Activated naive CD8-positive, alpha-beta T cell (primary cell): ENCODE measurements at regions not wholly inside any gene's neighbourhood (a gene's known extent, or its start where the extent isn't known, plus 50 kb on each side); places are given as distances from the start of the nearest gene placed in this dataset.

Source experiments
- H3K27ac Mint-ChIP-seq: one replicate; pipeline ENCODE4 v1.8.0; 2021; ENCODE audit warnings: mixed read lengths
- H3K27me3 Mint-ChIP-seq: one replicate; pipeline ENCODE4 v1.8.0; 2021; ENCODE audit warnings: mixed read lengths
- H3K36me3 Mint-ChIP-seq: one replicate; pipeline ENCODE4 v1.8.0; 2021; ENCODE audit warnings: mixed read lengths
- H3K4me1 Mint-ChIP-seq: one replicate; pipeline ENCODE4 v1.8.0; 2021; ENCODE audit warnings: low read depth, mixed read lengths
- H3K4me3 Mint-ChIP-seq: one replicate; pipeline ENCODE4 v1.8.0; 2021; ENCODE audit warnings: mild to moderate bottlenecking, mixed read lengths
- H3K9me3 Mint-ChIP-seq: one replicate; pipeline ENCODE4 v1.8.0; 2021; ENCODE audit warnings: low read depth, mixed read lengths

GRCh38 chr1:112805155-112805853, 90.2 kb upstream of the PPM1J start:
- no peak overlapping the region for H3K27ac Mint-ChIP-seq
- H3K9me3 Mint-ChIP-seq: no peaks in the 10 kb centered on the region
- no peaks in the 10 kb centered on the region for H3K27me3 Mint-ChIP-seq
- no peak overlapping the region for H3K4me3 Mint-ChIP-seq
- H3K36me3 Mint-ChIP-seq: no peaks in the 10 kb centered on the region
- H3K4me1 Mint-ChIP-seq: no peaks in the 10 kb centered on the region

GRCh38 chr1:112803906-112804762, 89.0 kb upstream of the PPM1J start:
- H3K4me1 Mint-ChIP-seq: no peaks in the 10 kb centered on the region
- no peaks in the 10 kb centered on the region for H3K36me3 Mint-ChIP-seq
- H3K27ac Mint-ChIP-seq: no peak overlapping the region
- H3K4me3 Mint-ChIP-seq: no peak overlapping the region
- no peaks in the 10 kb centered on the region for H3K9me3 Mint-ChIP-seq
- H3K27me3 Mint-ChIP-seq: no peaks in the 10 kb centered on the region

GRCh38 chr1:112800289-112800688, 85.2 kb upstream of the PPM1J start:
- Mint-ChIP-seq H3K36me3 (no peaks in the 10 kb centered on the region), H3K27me3 (no peaks in the 10 kb centered on the region), H3K4me1 (no peaks in the 10 kb centered on the region), H3K4me3 (no peak overlapping the region), H3K27ac (no peak overlapping the region), H3K9me3 (no peaks in the 10 kb centered on the region)

- H3K27me3 Mint-ChIP-seq: no peaks in the 10 kb centered on the region
- H3K4me3 Mint-ChIP-seq: no peak overlapping the region
- no peaks in the 10 kb centered on the region for H3K36me3 Mint-ChIP-seq
- no peak overlapping the region for H3K27ac Mint-ChIP-seq
- no peaks in the 10 kb centered on the region for H3K4me1 Mint-ChIP-seq
- no peaks in the 10 kb centered on the region for H3K9me3 Mint-ChIP-seq
These were observed 83.2 kb upstream of the PPM1J start for GRCh38 chr1:112798292-112798691.

- Mint-ChIP-seq H3K4me3 (no peak overlapping the region), H3K27me3 (no peaks in the 10 kb centered on the region), H3K9me3 (no peaks in the 10 kb centered on the region), H3K36me3 (no peaks in the 10 kb centered on the region), H3K4me1 (no peaks in the 10 kb centered on the region), H3K27ac (no peak overlapping the region)
These were observed 82.1 kb upstream of the PPM1J start for GRCh38 chr1:112797224-112797623.

- H3K36me3 Mint-ChIP-seq: no peaks in the 10 kb centered on the region
- H3K9me3 Mint-ChIP-seq: no peaks in the 10 kb centered on the region
- no peak overlapping the region for H3K4me3 Mint-ChIP-seq
- H3K27me3 Mint-ChIP-seq: no peaks in the 10 kb centered on the region
- H3K27ac Mint-ChIP-seq: no peak overlapping the region
- H3K4me1 Mint-ChIP-seq: no peaks in the 10 kb centered on the region
These were observed 79.6 kb upstream of the PPM1J start for GRCh38 chr1:112794654-112795239.

GRCh38 chr1:112793631-112794565, 78.8 kb upstream of the PPM1J start:
- Mint-ChIP-seq H3K27ac (no peak overlapping the region), H3K4me3 (no peak overlapping the region)

GRCh38 chr1:112791723-112792104, 76.6 kb upstream of the PPM1J start:
- Mint-ChIP-seq H3K4me3 (no peak overlapping the region), H3K27me3 (no peaks in the 10 kb centered on the region), H3K9me3 (no peaks in the 10 kb centered on the region), H3K4me1 (no peaks in the 10 kb centered on the region), H3K27ac (no peak overlapping the region), H3K36me3 (no peaks in the 10 kb centered on the region)

More at GRCh38 chr1:112793631-112794565, 78.8 kb upstream of the PPM1J start:
- Mint-ChIP-seq H3K36me3 (no peaks in the 10 kb centered on the region), H3K9me3 (no peaks in the 10 kb centered on the region), H3K27me3 (no peaks in the 10 kb centered on the region), H3K4me1 (no peaks in the 10 kb centered on the region)

- H3K9me3 Mint-ChIP-seq: no peaks in the 10 kb centered on the region
- H3K4me1 Mint-ChIP-seq: no peaks in the 10 kb centered on the region
- no peaks in the 10 kb centered on the region for H3K27me3 Mint-ChIP-seq
- H3K27ac Mint-ChIP-seq: no peak overlapping the region
- H3K4me3 Mint-ChIP-seq: no peak overlapping the region
- no peaks in the 10 kb centered on the region for H3K36me3 Mint-ChIP-seq
These were observed 76.0 kb upstream of the PPM1J start for GRCh38 chr1:112790920-112791722.

- H3K4me3 Mint-ChIP-seq: no peak overlapping the region
- no peak overlapping the region for H3K27ac Mint-ChIP-seq
- no peaks in the 10 kb centered on the region for H3K9me3 Mint-ChIP-seq
- H3K4me1 Mint-ChIP-seq: no peaks in the 10 kb centered on the region
- H3K36me3 Mint-ChIP-seq: no peaks in the 10 kb centered on the region
- H3K27me3 Mint-ChIP-seq: no peaks in the 10 kb centered on the region
These were observed 73.4 kb upstream of the PPM1J start for GRCh38 chr1:112788561-112788960.

- Mint-ChIP-seq H3K4me3 (no peak overlapping the region), H3K36me3 (peaks cover 2% of the 10 kb centered on the region), H3K27me3 (no peaks in the 10 kb centered on the region), H3K9me3 (no peaks in the 10 kb centered on the region), H3K4me1 (no peaks in the 10 kb centered on the region), H3K27ac (no peak overlapping the region)
These were observed 72.9 kb upstream of the PPM1J start for GRCh38 chr1:112788054-112788453.

- no peaks in the 10 kb centered on the region for H3K9me3 Mint-ChIP-seq
- H3K4me3 Mint-ChIP-seq: no peak overlapping the region
- H3K36me3 Mint-ChIP-seq: peaks cover 2% of the 10 kb centered on the region
- no peak overlapping the region for H3K27ac Mint-ChIP-seq
- H3K27me3 Mint-ChIP-seq: no peaks in the 10 kb centered on the region
- no peaks in the 10 kb centered on the region for H3K4me1 Mint-ChIP-seq
These were observed 67.9 kb upstream of the PPM1J start for GRCh38 chr1:112783059-112783458.

- no peak overlapping the region for H3K4me3 Mint-ChIP-seq
- H3K27ac Mint-ChIP-seq: no peak overlapping the region
- H3K4me1 Mint-ChIP-seq: no peaks in the 10 kb centered on the region
- peaks cover 2% of the 10 kb centered on the region for H3K36me3 Mint-ChIP-seq
- H3K27me3 Mint-ChIP-seq: no peaks in the 10 kb centered on the region
- no peaks in the 10 kb centered on the region for H3K9me3 Mint-ChIP-seq
These were observed 64.8 kb upstream of the PPM1J start for GRCh38 chr1:112779665-112780526.
